Esophagus squamous epithelium (tissue), 5 donors: ENCODE measurements at regions not wholly inside any gene's neighbourhood (a gene's known extent, or its start where the extent isn't known, plus 50 kb on each side); places are given as distances from the start of the nearest gene placed in this dataset.

Source experiments
- DNase-seq: peaks from one replicate; lab custom pipeline; 2025; lab: John Stamatoyannopoulos, UW
- H3K27ac ChIP-seq, 4 donors: fragments of 200-600 bp; sonication (generic); one replicate each; pipeline ENCODE4 v1.5.1; 2016 to 2019; ENCODE audit warnings: mild to moderate bottlenecking in 1 of 4
- H3K27me3 ChIP-seq, 4 donors: fragments of 200-600 bp; sonication (generic); 1 replicate in 3 of 4; 2 replicates in 1 of 4; pipeline versions ENCODE4 v1.5.1 to v1.6.0; 2017 to 2021; ENCODE audit warnings: antibody characterized with exemption in 1 of 4
- H3K36me3 ChIP-seq, 3 donors: fragments of 200-600 bp; sonication (generic); one replicate each; pipeline ENCODE4 v1.5.1; 2016 to 2019
- H3K4me1 ChIP-seq, 3 donors: fragments of 200-600 bp; sonication (generic); one replicate each; pipeline ENCODE4 v1.5.1; 2017 to 2019
- H3K4me3 ChIP-seq, 4 donors: fragments of 200-600 bp; sonication (generic); 1 replicate in 3 of 4; 2 replicates in 1 of 4; pipeline ENCODE4 v1.5.1; 2016 to 2019; ENCODE audit warnings: mild to moderate bottlenecking in 2 of 4, moderate library complexity in 1 of 4
- H3K9me3 ChIP-seq, 3 donors: fragments of 200-600 bp; sonication (generic); one replicate each; pipeline ENCODE4 v1.5.1; 2016 to 2019
- POLR2A ChIP-seq, 4 donors: fragments of 450-650 bp; IDR thresholded peaks; one replicate each; pipeline ENCODE4 v1.6.1; 2017; ENCODE audit warnings: antibody characterized with exemption in 4 of 4, mild to moderate bottlenecking in 4 of 4, moderate library complexity in 3 of 4
- WGBS, 2 donors: methylation state at CpG; one replicate each; pipeline ENCODE4 v1.1.5; 2018; 5-methylcytosine and 5-hydroxymethylcytosine counted together
- intact Hi-C: fragments of 100-400 bp; cut with DNase I; formaldehyde crosslinking; loops from one replicate; pipeline ENCODE4 v1.15.0; 2022
- TF ChIP-seq, protein P1 (sequence below), 6 experiments: fragments of 450-650 bp in 4 of 6; fragments of 200-600 bp in 2 of 6; sonication (generic) in 2 of 6; IDR thresholded peaks; one replicate each; pipeline ENCODE4 v1.5.1; 2016 to 2019; ENCODE audit warnings: antibody characterized with exemption in 6 of 6, mild to moderate bottlenecking in 4 of 6, moderate library complexity in 4 of 6
- donor health status: DM: yes; HTN: yes; CAD: no.

DNA sequence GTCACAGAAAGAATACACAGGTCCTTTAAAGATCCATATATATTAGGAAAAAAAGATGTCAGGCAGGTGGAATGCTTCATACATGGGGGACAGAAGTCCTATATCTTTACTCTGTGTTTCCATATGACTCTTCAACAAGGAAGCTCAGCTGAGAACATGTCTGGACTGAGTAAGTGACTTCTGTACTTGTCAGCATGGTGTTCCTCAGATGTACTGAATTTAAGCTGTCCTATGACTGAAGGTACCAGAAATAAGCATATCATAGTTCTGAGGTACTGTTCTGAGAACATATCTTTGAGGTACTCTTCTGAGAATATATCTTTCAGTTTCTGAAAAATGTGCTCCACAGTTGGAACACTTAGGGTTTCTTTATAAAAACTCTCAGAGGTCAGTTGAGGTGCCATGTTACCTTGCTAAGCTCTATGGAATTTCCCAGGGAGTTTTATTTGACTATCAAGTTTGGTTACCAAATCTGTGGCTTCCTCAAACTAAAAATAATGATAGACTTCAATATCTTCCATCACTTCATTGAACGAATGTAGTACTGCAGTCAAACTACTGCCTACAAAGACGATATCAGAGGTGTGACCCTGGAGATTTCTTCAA is 597.2 kb upstream of the GNPDA2 start:
- Histone ChIP-seq H3K9me3 (no peaks in the 10 kb centered on the region), H3K4me1 (no peaks in the 10 kb centered on the region), H3K4me3 (no peak overlapping the region), H3K27ac (no peak overlapping the region), H3K27me3 (no peaks in the 10 kb centered on the region), H3K36me3 (no peaks in the 10 kb centered on the region)
- DNase-seq, result no peak
- 77 to 78% methylated on average over 2 of the region's 2 CpGs for WGBS, 2 donors
- intact Hi-C loops, result no loop called here
- TF ChIP-seq POLR2A (IDR thresholded peaks at IDR 0.05), result no peak
- TF ChIP-seq, protein P1, sequence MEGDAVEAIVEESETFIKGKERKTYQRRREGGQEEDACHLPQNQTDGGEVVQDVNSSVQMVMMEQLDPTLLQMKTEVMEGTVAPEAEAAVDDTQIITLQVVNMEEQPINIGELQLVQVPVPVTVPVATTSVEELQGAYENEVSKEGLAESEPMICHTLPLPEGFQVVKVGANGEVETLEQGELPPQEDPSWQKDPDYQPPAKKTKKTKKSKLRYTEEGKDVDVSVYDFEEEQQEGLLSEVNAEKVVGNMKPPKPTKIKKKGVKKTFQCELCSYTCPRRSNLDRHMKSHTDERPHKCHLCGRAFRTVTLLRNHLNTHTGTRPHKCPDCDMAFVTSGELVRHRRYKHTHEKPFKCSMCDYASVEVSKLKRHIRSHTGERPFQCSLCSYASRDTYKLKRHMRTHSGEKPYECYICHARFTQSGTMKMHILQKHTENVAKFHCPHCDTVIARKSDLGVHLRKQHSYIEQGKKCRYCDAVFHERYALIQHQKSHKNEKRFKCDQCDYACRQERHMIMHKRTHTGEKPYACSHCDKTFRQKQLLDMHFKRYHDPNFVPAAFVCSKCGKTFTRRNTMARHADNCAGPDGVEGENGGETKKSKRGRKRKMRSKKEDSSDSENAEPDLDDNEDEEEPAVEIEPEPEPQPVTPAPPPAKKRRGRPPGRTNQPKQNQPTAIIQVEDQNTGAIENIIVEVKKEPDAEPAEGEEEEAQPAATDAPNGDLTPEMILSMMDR (IDR thresholded peaks at IDR 0.05), result no peak

DNA sequence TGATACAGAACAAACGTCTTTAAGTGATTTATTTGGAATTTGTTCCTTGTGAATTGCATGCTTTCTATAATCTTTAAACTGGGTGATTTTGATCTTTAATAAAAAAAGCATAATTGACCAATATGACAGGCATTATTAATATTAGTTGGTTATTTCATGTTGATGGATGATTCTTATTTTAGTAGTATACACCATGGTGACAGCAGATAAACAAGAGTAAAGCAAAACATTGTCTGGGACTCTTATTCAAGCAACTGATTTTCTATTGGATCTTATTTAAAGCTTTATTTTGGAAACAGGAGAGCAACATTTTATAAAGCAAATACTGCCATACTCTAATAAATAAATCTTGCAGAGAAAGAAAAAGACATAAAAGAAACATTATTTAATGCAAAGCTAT is 591.4 kb upstream of the GNPDA2 start:
- Histone ChIP-seq H3K4me3 (no peak overlapping the region), H3K9me3 (peaks cover 0 to under 1% (median 0%) of the 10 kb centered on the region in 3 donors), H3K27me3 (no peaks in the 10 kb centered on the region), H3K27ac (no peak overlapping the region), H3K4me1 (no peaks in the 10 kb centered on the region), H3K36me3 (no peaks in the 10 kb centered on the region)
- 48% methylated on average over 1 of the region's 1 CpG for WGBS, 2 donors
- DNase-seq, result no peak
- intact Hi-C loops, result no loop called here
- TF ChIP-seq POLR2A (IDR thresholded peaks at IDR 0.05), result no peak

DNA sequence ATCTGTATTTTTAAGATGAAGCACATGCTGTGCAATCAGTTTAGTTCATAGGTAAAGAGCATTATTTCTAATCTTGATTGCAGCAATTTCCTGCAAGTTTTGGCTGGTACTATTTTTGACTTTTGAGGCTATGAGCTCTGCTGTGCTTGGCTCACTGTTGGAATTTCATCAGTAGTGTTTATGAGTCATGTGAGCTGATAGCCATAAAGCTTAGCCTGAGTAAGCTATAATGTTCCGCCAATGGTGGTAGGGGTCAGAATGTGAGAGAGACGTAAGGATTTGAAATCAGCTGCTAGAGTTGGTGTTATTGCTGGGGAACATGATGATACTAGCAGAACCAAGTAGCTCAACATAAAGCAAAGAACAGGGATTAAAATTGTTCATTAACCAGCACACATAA is 590.9 kb upstream of the GNPDA2 start:
- TF ChIP-seq POLR2A (IDR thresholded peaks at IDR 0.05), result no peak
- TF ChIP-seq, protein P1 (IDR thresholded peaks at IDR 0.05), result no peak
- H3K27ac ChIP-seq, result no peak overlapping the region
- H3K27me3 ChIP-seq, result no peaks in the 10 kb centered on the region
- no peaks in the 10 kb centered on the region for H3K36me3 ChIP-seq
- intact Hi-C loops, result no loop called here
- peaks cover 0 to 4% (median 0%) of the 10 kb centered on the region in 3 donors for H3K9me3 ChIP-seq
- 72 to 90% methylated on average over 2 of the region's 2 CpGs for WGBS, 2 donors
- no peak overlapping the region for H3K4me3 ChIP-seq
- H3K4me1 ChIP-seq, result no peaks in the 10 kb centered on the region
- no peak for DNase-seq

DNA sequence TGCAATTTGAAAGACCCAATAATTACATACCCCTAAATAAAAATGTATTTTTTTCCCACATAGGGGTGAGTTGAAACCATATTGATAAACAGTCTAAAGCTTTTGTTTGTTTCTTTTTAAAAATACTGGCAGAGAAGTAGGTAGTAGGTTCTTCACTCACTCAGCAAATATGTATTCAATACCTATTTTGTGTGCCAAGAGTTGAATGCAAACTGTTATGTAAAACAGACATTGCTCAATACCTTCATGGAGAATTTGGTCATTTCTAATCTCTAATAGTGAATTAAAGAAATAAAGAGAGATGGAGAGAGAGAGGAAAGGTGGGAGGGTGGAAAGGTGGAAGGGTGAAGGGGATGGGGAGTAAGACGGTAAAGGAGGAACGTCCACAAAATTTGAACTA is 589.9 kb upstream of the GNPDA2 start:
- WGBS, 2 donors, result 91 to 92% methylated on average over 2 of the region's 2 CpGs
- Histone ChIP-seq H3K4me1 (no peaks in the 10 kb centered on the region), H3K27ac (no peak overlapping the region), H3K36me3 (no peaks in the 10 kb centered on the region), H3K9me3 (peaks cover 0 to 4% (median 0%) of the 10 kb centered on the region in 3 donors), H3K27me3 (no peaks in the 10 kb centered on the region), H3K4me3 (no peak overlapping the region)
- intact Hi-C loops, result no loop called here
- no peak for DNase-seq
- TF ChIP-seq POLR2A (IDR thresholded peaks at IDR 0.05), result no peak
- TF ChIP-seq, protein P1 (IDR thresholded peaks at IDR 0.05), result no peak

DNA sequence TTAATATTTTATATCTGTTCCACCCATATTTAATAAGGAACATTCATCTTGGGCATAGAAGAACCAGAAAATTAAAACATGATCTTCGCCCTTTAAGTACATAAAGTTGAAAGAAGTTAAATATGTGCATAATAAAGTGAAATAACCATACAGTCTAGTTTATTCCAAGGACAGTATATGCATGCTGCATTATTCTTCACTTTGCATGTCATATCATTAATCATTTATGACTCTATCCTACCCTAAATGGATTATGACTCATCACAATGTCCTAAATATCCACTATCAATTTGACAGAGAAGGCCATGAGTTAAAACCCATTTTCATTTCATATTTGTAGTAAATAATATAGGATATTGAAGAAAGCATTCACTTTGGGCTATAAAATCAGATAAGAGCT is 576.5 kb upstream of the GNPDA2 start:
- intact Hi-C loops, result no loop called here

More for the DNA sequence above, 576.5 kb upstream of the GNPDA2 start:
- DNase-seq, result no peak
- H3K4me3 ChIP-seq, result no peak overlapping the region
- WGBS, 2 donors, result 70 to 71% methylated on average over 1 of the region's 1 CpG
- no peak overlapping the region for H3K27ac ChIP-seq
- no peaks in the 10 kb centered on the region for H3K36me3 ChIP-seq
- TF ChIP-seq, protein P1 (IDR thresholded peaks at IDR 0.05), result no peak
- no peak for TF ChIP-seq POLR2A (IDR thresholded peaks at IDR 0.05)
- no peaks in the 10 kb centered on the region for H3K4me1 ChIP-seq
- no peaks in the 10 kb centered on the region for H3K9me3 ChIP-seq
- no peaks in the 10 kb centered on the region for H3K27me3 ChIP-seq
